Aorta (tissue), 5 donors: ENCODE measurements at regions not wholly inside any gene's neighbourhood (a gene's known extent, or its start where the extent isn't known, plus 50 kb on each side); places are given as distances from the start of the nearest gene placed in this dataset.
"Not testable (repeated sequence)": the region's sequence is repeated elsewhere in the genome, so short reads cannot be mapped to it uniquely, and the experiment has no call there.

Experiments used
- ATAC-seq: fragments of 200-7000 bp; cut with Tn5 transposase; one replicate; pipeline ENCODE4 v1.9.1; 2022; ENCODE audit warnings: moderate library complexity; ENCODE audit not compliant: low FRiP score
- DNase-seq, 2 donors: peaks; one replicate each; pipeline ENCODE4 v3.0.0-alpha.2; 2020
- H3K27ac ChIP-seq, 2 donors: one replicate each; pipeline ENCODE4 v1.5.1; 2013; ENCODE audit warnings: low read length in 2 of 2, mild to moderate bottlenecking in 2 of 2, moderate library complexity in 2 of 2, control low read depth in 1 of 2, inconsistent platforms in 1 of 2, low read depth in 1 of 2
- H3K27me3 ChIP-seq, 2 donors: one replicate each; pipeline ENCODE4 v1.6.1; 2013; ENCODE audit warnings: control low read depth in 1 of 2, low read length in 1 of 2, mild to moderate bottlenecking in 1 of 2, moderate library complexity in 1 of 2; ENCODE audit not compliant: insufficient read depth in 2 of 2, control insufficient read depth in 1 of 2
- H3K36me3 ChIP-seq, 2 donors: one replicate each; pipeline ENCODE4 v1.6.1; 2013; ENCODE audit warnings: control low read depth in 1 of 2, low read length in 1 of 2, mild to moderate bottlenecking in 1 of 2; ENCODE audit not compliant: insufficient read depth in 2 of 2, control insufficient read depth in 1 of 2
- H3K4me1 ChIP-seq, 2 donors: one replicate each; pipeline ENCODE4 v1.6.1; 2013; ENCODE audit warnings: low read length in 2 of 2, control low read depth in 1 of 2, mild to moderate bottlenecking in 1 of 2, moderate library complexity in 1 of 2; ENCODE audit not compliant: insufficient read depth in 2 of 2, control insufficient read depth in 1 of 2
- H3K4me3 ChIP-seq, 2 donors: one replicate each; pipeline ENCODE4 v1.5.1; 2013; ENCODE audit warnings: low read length in 2 of 2, control low read depth in 1 of 2, mild to moderate bottlenecking in 1 of 2
- H3K9me3 ChIP-seq: one replicate; pipeline ENCODE4 v1.6.1; 2013; ENCODE audit warnings: mild to moderate bottlenecking, low read length; ENCODE audit not compliant: control insufficient read depth
- WGBS, 2 donors: extraction: QIAGEN DNeasy Blood & Tissue Kit; methylation state at CpG; one replicate each; pipeline ENCODE4 v1.1.7; 2013; 5-methylcytosine and 5-hydroxymethylcytosine counted together
- intact Hi-C, 2 donors: fragments of 100-400 bp; cut with DNase I; formaldehyde crosslinking; loops; one replicate each; pipeline versions ENCODE4 v1.14.2 to v1.15.0; 2022
- donor health status: healthy with polysubstance abuse.
- donor health status: Bipolar disorder and iron deficiency.
- donor health status: DM: no; HTN: no; CAD: no.
- donor health status: DM: no; HTN: no; CAD: no.
- donor health status: DM: yes; HTN: yes; CAD: no.

GRCh38 chr22:42185915-42186439 is 55.4 kb upstream of the CYP2D6 start:
- ATAC-seq (no peak), DNase-seq (no peak)
- Histone ChIP-seq H3K4me1 (peaks cover 0 to 5% of the 10 kb centered on the region in 2 donors), H3K36me3 (no peaks in the 10 kb centered on the region), H3K4me3 (no peak overlapping the region), H3K27me3 (no peaks in the 10 kb centered on the region), H3K27ac (no peak overlapping the region), H3K9me3 (no peaks in the 10 kb centered on the region)
- intact Hi-C loops, result no loop called here
- WGBS, 2 donors, result 88 to 93% methylated on average over 2 of the region's 2 CpGs

- intact Hi-C loops, result no loop called here
- Histone ChIP-seq H3K4me3 (no peak overlapping the region), H3K36me3 (no peaks in the 10 kb centered on the region), H3K9me3 (no peaks in the 10 kb centered on the region), H3K27ac (no peak overlapping the region), H3K27me3 (no peaks in the 10 kb centered on the region), H3K4me1 (peaks cover 0 to 9% of the 10 kb centered on the region in 2 donors)
- no peak for ATAC-seq
- 88 to 90% methylated on average over 4 of the region's 4 CpGs for WGBS, 2 donors
- DNase-seq, result no peak
Measured at GRCh38 chr22:42184852-42185251, 54.2 kb upstream of the CYP2D6 start.

- H3K36me3 ChIP-seq, intact Hi-C loops, DNase-seq, ATAC-seq, H3K4me3 ChIP-seq, H3K9me3 ChIP-seq, H3K27me3 ChIP-seq, H3K27ac ChIP-seq, H3K4me1 ChIP-seq: not testable (repeated sequence)
- 93 to 96% methylated on average over 11 of the region's 11 CpGs for WGBS, 2 donors
Measured at GRCh38 chr22:42183461-42184059, 53.0 kb upstream of the CYP2D6 start.

GRCh38 chr22:42180349-42180842 is 49.8 kb upstream of the CYP2D6 start:
- intact Hi-C loops, result no loop called here
- ATAC-seq (peak; percentile 73), DNase-seq (peak; percentile 68 to 73)

More at GRCh38 chr22:42180349-42180842, 49.8 kb upstream of the CYP2D6 start:
- WGBS, 2 donors, result 6 to 7% methylated on average over 6 of the region's 6 CpGs
- H3K4me1 ChIP-seq, result peaks cover 0 to 9% of the 10 kb centered on the region in 2 donors
- no peak overlapping the region for H3K27ac ChIP-seq
- H3K27me3 ChIP-seq, result no peaks in the 10 kb centered on the region
- no peaks in the 10 kb centered on the region for H3K36me3 ChIP-seq
- H3K9me3 ChIP-seq, result no peaks in the 10 kb centered on the region
- H3K4me3 ChIP-seq, result no peak overlapping the region
